OCI-LY1 (cell line): ENCODE measurements at regions not wholly inside any gene's neighbourhood (a gene's known extent, or its start where the extent isn't known, plus 50 kb on each side); places are given as distances from the start of the nearest gene placed in this dataset.

Experiments
- H2AFZ ChIP-seq: fragments of 200-600 bp; sonication (generic), shearing (Covaris generic); 2 replicates; pipeline ENCODE4 v1.6.0; 2014; ENCODE audit warnings: antibody characterized with exemption, mild to moderate bottlenecking, low read length
- H3F3A ChIP-seq: fragments of 200-600 bp; sonication (generic), shearing (Covaris generic); 2 replicates; pipeline ENCODE4 v1.6.0; 2014; ENCODE audit warnings: mild to moderate bottlenecking, antibody characterized with exemption, low read length, moderate library complexity; ENCODE audit not compliant: insufficient read depth
- H3K27ac ChIP-seq: fragments of 200-600 bp; sonication (generic); 2 replicates; pipeline ENCODE4 v1.5.1; 2014; ENCODE audit warnings: low read length, mixed run types, mild to moderate bottlenecking, low read depth; ENCODE audit not compliant: poor library complexity, severe bottlenecking
- H3K27me3 ChIP-seq: fragments of 200-600 bp; sonication (generic); 2 replicates; pipeline ENCODE4 v1.6.0; 2014; ENCODE audit warnings: antibody characterized with exemption, mild to moderate bottlenecking, low read length, moderate library complexity; ENCODE audit not compliant: insufficient read depth
- H3K36me3 ChIP-seq: fragments of 200-600 bp; sonication (generic); 2 replicates; pipeline ENCODE4 v1.6.1; 2014; ENCODE audit warnings: mild to moderate bottlenecking, antibody characterized with exemption, low read length, moderate library complexity, mixed read lengths; ENCODE audit not compliant: insufficient read depth
- H3K4me1 ChIP-seq: fragments of 200-600 bp; sonication (generic); 2 replicates; pipeline ENCODE4 v1.5.1; 2014; ENCODE audit warnings: mild to moderate bottlenecking, low read length, moderate library complexity; ENCODE audit not compliant: insufficient read depth, severe bottlenecking
- H3K4me2 ChIP-seq: fragments of 200-600 bp; sonication (generic), shearing (Covaris generic); 2 replicates; pipeline ENCODE4 v1.6.1; 2014; ENCODE audit warnings: low read length
- H3K4me3 ChIP-seq: fragments of 200-600 bp; sonication (generic); 2 replicates; pipeline ENCODE4 v1.5.1; 2014; ENCODE audit warnings: low read length, low read depth, mild to moderate bottlenecking, mixed read lengths; ENCODE audit not compliant: poor library complexity, severe bottlenecking
- H3K79me2 ChIP-seq: fragments of 200-600 bp; shearing (Covaris generic); 2 replicates; pipeline ENCODE4 v1.6.1; 2016; ENCODE audit warnings: mixed run types, low read length, mixed read lengths; ENCODE audit not compliant: insufficient read depth
- H3K9ac ChIP-seq: fragments of 200-600 bp; sonication (generic), shearing (Covaris generic); 2 replicates; pipeline ENCODE4 v1.6.1; 2014; ENCODE audit warnings: mild to moderate bottlenecking, low read length, mixed read lengths
- H3K9me2 ChIP-seq: fragments of 200-600 bp; sonication (generic), shearing (Covaris generic); 2 replicates; pipeline ENCODE4 v1.6.1; 2014; ENCODE audit warnings: low read depth, mild to moderate bottlenecking, low read length, mixed read lengths
- H3K9me3 ChIP-seq: fragments of 200-600 bp; shearing (Covaris generic); 2 replicates; pipeline ENCODE4 v1.6.1; 2014; ENCODE audit warnings: low read length, mixed read lengths
- H4K20me1 ChIP-seq: fragments of 200-600 bp; sonication (generic), shearing (Covaris generic); 2 replicates; pipeline ENCODE4 v1.6.0; 2016; ENCODE audit warnings: mild to moderate bottlenecking, low read length; ENCODE audit not compliant: insufficient read depth
- CTCF ChIP-seq: fragments of 200-600 bp; sonication (generic), shearing (Covaris generic); IDR thresholded peaks from 2 replicates; pipeline ENCODE4 v1.5.1; 2017; ENCODE audit warnings: mild to moderate bottlenecking, antibody characterized with exemption, low read length, moderate library complexity, mixed read lengths
- EZH2 ChIP-seq: fragments of 200-600 bp; sonication (generic), shearing (Covaris generic); IDR thresholded peaks from 2 replicates; pipeline ENCODE4 v1.8.0; 2017; ENCODE audit warnings: borderline replicate concordance, mixed run types, mild to moderate bottlenecking, antibody characterized with exemption, low read length, moderate library complexity, mixed read lengths

GRCh38 chr6:100194535-100194934 is 200.5 kb upstream of the MCHR2 start:
- H3K9me3 ChIP-seq = no peaks in the 10 kb centered on the region
- TF ChIP-seq EZH2 (no peak), CTCF (no peak)
- H3K27ac ChIP-seq = no peak overlapping the region
- no peaks in the 10 kb centered on the region for H3K27me3 ChIP-seq
- no peaks in the 10 kb centered on the region for H3F3A ChIP-seq
- H3K79me2 ChIP-seq = no peaks in the 10 kb centered on the region
- H3K9me2 ChIP-seq = no peaks in the 10 kb centered on the region
- no peak overlapping the region; the same call in 1 of the 2 replicates for H2AFZ ChIP-seq
- H3K9ac ChIP-seq = no peak overlapping the region
- no peak overlapping the region for H3K4me3 ChIP-seq
- no peaks in the 10 kb centered on the region for H3K36me3 ChIP-seq
- no peaks in the 10 kb centered on the region for H4K20me1 ChIP-seq
- H3K4me2 ChIP-seq = no peak overlapping the region
- H3K4me1 ChIP-seq = no peaks in the 10 kb centered on the region

GRCh38 chr6:100188754-100189153 is 194.7 kb upstream of the MCHR2 start:
- H3K4me2 ChIP-seq = no peak overlapping the region
- TF ChIP-seq EZH2 (no peak), CTCF (no peak)
- H2AFZ ChIP-seq = no peak overlapping the region
- peaks cover 18% of the 10 kb centered on the region for H3K4me1 ChIP-seq
- H3K79me2 ChIP-seq = no peaks in the 10 kb centered on the region
- no peak overlapping the region for H3K9ac ChIP-seq
- no peaks in the 10 kb centered on the region for H3F3A ChIP-seq
- no peak overlapping the region for H3K27ac ChIP-seq
- H3K9me2 ChIP-seq = no peaks in the 10 kb centered on the region
- H4K20me1 ChIP-seq = no peaks in the 10 kb centered on the region
- no peaks in the 10 kb centered on the region for H3K27me3 ChIP-seq
- no peak overlapping the region for H3K4me3 ChIP-seq
- no peaks in the 10 kb centered on the region for H3K9me3 ChIP-seq
- H3K36me3 ChIP-seq = no peaks in the 10 kb centered on the region

- no peaks in the 10 kb centered on the region for H3K79me2 ChIP-seq
- TF ChIP-seq EZH2 = no peak
- TF ChIP-seq CTCF = no peak
- peaks cover 18% of the 10 kb centered on the region for H3K4me1 ChIP-seq
- peak overlapping the region; percentile 37; the same call in 1 of the 2 replicates for H3K4me2 ChIP-seq
- no peaks in the 10 kb centered on the region for H4K20me1 ChIP-seq
- H3K9me2 ChIP-seq = no peaks in the 10 kb centered on the region
- H3K27me3 ChIP-seq = no peaks in the 10 kb centered on the region
- H2AFZ ChIP-seq = peak overlapping the region; percentile 21; the same call in 1 of the 2 replicates
- H3K9me3 ChIP-seq = no peaks in the 10 kb centered on the region
- H3K4me3 ChIP-seq = no peak overlapping the region
- no peaks in the 10 kb centered on the region for H3F3A ChIP-seq
- no peaks in the 10 kb centered on the region for H3K36me3 ChIP-seq
- H3K27ac ChIP-seq = no peak overlapping the region
- H3K9ac ChIP-seq = no peak overlapping the region
Observed at GRCh38 chr6:100186552-100186951, 192.5 kb upstream of the MCHR2 start.
